ENCODE measurements at regions not wholly inside any gene's neighbourhood (a gene's known extent, or its start where the extent isn't known, plus 50 kb on each side); places are given as distances from the start of the nearest gene placed in this dataset.
"Not testable (repeated sequence)": the region's sequence is repeated elsewhere in the genome, so short reads cannot be mapped to it uniquely, and the experiment has no call there.

DNA sequence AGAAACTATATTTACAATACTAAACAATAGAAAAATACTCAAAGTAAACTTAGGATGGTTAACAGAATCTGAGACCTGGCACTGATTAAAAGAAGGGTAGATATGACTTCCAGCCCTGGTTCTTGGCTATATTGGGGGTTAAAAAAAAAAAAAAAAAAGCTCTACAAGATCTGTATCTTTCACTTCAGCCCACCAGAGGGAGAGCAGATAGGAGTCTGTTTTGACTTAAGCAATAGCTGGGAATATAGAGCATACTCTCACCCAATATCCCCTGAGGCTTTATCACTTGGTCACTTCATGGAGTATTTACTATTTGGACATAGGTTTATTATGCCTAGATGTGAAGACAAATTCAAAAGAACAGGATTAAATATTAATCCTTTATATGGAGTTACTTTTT, 598.9 kb upstream of the LINC00305 start:
- H3K36me3 ChIP-seq (ENCODE audit: insufficient read depth, low read depth, low read length) = no peaks in the 10 kb centered on the region
- peaks cover 6% of the 10 kb centered on the region; the same call in 1 of the 2 replicates for H3K4me1 ChIP-seq (ENCODE audit: insufficient read depth, low read length)
- H3K9ac ChIP-seq (ENCODE audit: low read depth, low read length) = no peak overlapping the region
- H3K27ac ChIP-seq (ENCODE audit: low read length) = no peak overlapping the region
- no peaks in the 10 kb centered on the region for H3K27me3 ChIP-seq (ENCODE audit: insufficient read depth, low read length)
- H3K4me3 ChIP-seq (ENCODE audit: low read length) = no peak overlapping the region
- H3K9me3 ChIP-seq (ENCODE audit: insufficient read depth, low read depth, low read length) = no peaks in the 10 kb centered on the region

GRCh38 chr18:64742898-64743297, 594.0 kb upstream of the LINC00305 start:
- Histone ChIP-seq H3K27ac (ENCODE audit: low read length) (no peak overlapping the region), H3K36me3 (ENCODE audit: insufficient read depth, low read depth, low read length) (no peaks in the 10 kb centered on the region), H3K9ac (ENCODE audit: low read depth, low read length) (no peak overlapping the region), H3K4me3 (ENCODE audit: low read length) (no peak overlapping the region), H3K4me1 (ENCODE audit: insufficient read depth, low read length) (no peaks in the 10 kb centered on the region), H3K9me3 (ENCODE audit: insufficient read depth, low read depth, low read length) (no peaks in the 10 kb centered on the region), H3K27me3 (ENCODE audit: insufficient read depth, low read length) (no peaks in the 10 kb centered on the region)

GRCh38 chr18:64734063-64734462, 585.2 kb upstream of the LINC00305 start:
- no peaks in the 10 kb centered on the region for H3K4me1 ChIP-seq (ENCODE audit: insufficient read depth, low read length)
- H3K9ac ChIP-seq (ENCODE audit: low read depth, low read length) = no peak overlapping the region
- no peaks in the 10 kb centered on the region for H3K27me3 ChIP-seq (ENCODE audit: insufficient read depth, low read length)
- H3K36me3 ChIP-seq (ENCODE audit: insufficient read depth, low read depth, low read length) = no peaks in the 10 kb centered on the region
- H3K9me3 ChIP-seq (ENCODE audit: insufficient read depth, low read depth, low read length) = no peaks in the 10 kb centered on the region
- H3K4me3 ChIP-seq (ENCODE audit: low read length) = no peak overlapping the region
- no peak overlapping the region for H3K27ac ChIP-seq (ENCODE audit: low read length)

DNA sequence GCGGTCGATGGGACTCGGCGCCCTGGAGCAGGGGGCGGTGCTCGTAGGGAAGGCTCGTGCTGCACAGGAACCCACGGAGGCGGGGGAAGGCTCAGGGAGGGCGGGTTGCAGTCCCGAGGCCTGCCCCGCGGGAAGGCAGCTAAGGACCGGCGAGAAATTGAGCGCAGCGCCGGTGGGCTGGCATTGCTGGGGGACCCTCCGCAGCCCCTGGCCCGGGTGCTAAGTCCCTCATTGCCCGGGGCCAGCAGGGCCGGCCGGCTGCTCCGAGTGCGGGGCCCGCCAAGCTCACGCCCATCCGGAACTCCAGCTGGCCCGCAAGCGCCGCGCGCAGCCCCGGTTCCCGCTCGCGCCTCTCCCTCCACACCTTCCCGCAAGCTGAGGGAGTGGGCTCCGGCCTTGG, 576.8 kb upstream of the LINC00305 start:
- not testable (repeated sequence) for H3K36me3 ChIP-seq (ENCODE audit: insufficient read depth, low read depth, low read length); H3K4me3 ChIP-seq (ENCODE audit: low read length); H3K4me1 ChIP-seq (ENCODE audit: insufficient read depth, low read length); H3K9ac ChIP-seq (ENCODE audit: low read depth, low read length); H3K27me3 ChIP-seq (ENCODE audit: insufficient read depth, low read length); H3K9me3 ChIP-seq (ENCODE audit: insufficient read depth, low read depth, low read length); H3K27ac ChIP-seq (ENCODE audit: low read length)

DNA sequence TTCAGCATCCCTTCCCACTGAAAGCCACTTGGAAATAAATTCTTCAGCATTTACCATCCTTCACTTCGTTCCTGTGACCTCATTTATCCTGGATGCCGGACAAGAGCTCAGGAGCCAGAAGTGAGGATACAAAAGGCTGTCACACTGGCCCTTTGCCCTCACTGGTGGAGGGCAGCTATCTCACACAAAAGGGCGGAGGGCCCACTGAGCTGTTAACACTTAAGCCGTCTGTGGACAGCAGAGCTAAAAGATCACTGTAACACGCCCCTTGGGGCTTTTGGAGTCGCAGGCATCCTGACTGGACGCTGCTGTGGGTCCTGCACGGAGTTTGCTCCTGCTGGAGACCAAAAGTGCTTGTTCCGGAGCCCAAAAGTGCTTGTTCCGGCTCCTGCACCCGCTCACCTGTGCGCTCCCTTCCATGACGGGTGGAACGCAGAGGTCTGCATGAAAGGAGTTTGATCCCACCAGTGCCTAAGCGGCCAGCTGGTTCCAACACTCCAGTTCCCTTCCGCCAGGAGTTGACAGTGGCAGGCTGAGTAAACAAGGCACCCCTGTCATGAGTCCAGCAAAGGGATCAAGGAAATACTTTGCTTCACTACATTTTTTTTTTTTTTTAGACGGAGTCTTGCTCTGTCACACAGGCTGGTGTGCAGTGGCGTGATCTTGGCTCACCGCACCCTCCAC, 572.0 kb upstream of the LINC00305 start:
- Histone ChIP-seq H3K36me3 (ENCODE audit: insufficient read depth, low read depth, low read length) (no peaks in the 10 kb centered on the region), H3K4me1 (ENCODE audit: insufficient read depth, low read length) (no peaks in the 10 kb centered on the region), H3K9me3 (ENCODE audit: insufficient read depth, low read depth, low read length) (no peaks in the 10 kb centered on the region), H3K4me3 (ENCODE audit: low read length) (no peak overlapping the region), H3K27me3 (ENCODE audit: insufficient read depth, low read length) (no peaks in the 10 kb centered on the region), H3K9ac (ENCODE audit: low read depth, low read length) (no peak overlapping the region), H3K27ac (ENCODE audit: low read length) (no peak overlapping the region)

DNA sequence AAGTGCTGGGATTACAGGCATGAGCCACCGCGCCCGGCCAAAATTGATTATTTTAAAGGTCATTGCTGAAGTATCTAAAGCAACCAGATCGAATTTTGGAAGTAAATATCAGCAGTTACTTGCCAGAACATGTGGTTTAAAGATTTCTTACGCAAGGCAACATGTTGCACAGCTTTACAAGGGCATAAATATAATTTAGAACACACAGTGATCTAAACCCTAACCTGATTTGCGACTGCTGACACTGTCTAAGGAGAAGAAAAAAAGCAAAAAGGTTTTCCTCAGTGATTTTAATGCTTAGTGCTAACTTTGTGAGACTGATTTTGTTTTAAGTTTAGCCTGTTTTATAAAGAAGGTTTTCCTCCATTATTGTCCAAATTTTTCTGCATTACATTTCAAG, 569.9 kb upstream of the LINC00305 start:
- H3K4me3 ChIP-seq (ENCODE audit: low read length) = no peak overlapping the region
- H3K9me3 ChIP-seq (ENCODE audit: insufficient read depth, low read depth, low read length) = no peaks in the 10 kb centered on the region
- no peaks in the 10 kb centered on the region for H3K36me3 ChIP-seq (ENCODE audit: insufficient read depth, low read depth, low read length)
- no peak overlapping the region for H3K27ac ChIP-seq (ENCODE audit: low read length)
- H3K27me3 ChIP-seq (ENCODE audit: insufficient read depth, low read length) = no peaks in the 10 kb centered on the region
- H3K4me1 ChIP-seq (ENCODE audit: insufficient read depth, low read length) = peaks cover 2% of the 10 kb centered on the region; the same call in 1 of the 2 replicates
- no peak overlapping the region for H3K9ac ChIP-seq (ENCODE audit: low read depth, low read length)

- Histone ChIP-seq H3K4me3 (ENCODE audit: low read length) (no peak overlapping the region), H3K9me3 (ENCODE audit: insufficient read depth, low read depth, low read length) (no peaks in the 10 kb centered on the region), H3K9ac (ENCODE audit: low read depth, low read length) (no peak overlapping the region), H3K36me3 (ENCODE audit: insufficient read depth, low read depth, low read length) (no peaks in the 10 kb centered on the region), H3K4me1 (ENCODE audit: insufficient read depth, low read length) (peaks cover 5% of the 10 kb centered on the region; the same call in 1 of the 2 replicates), H3K27ac (ENCODE audit: low read length) (no peak overlapping the region), H3K27me3 (ENCODE audit: insufficient read depth, low read length) (no peaks in the 10 kb centered on the region)
Observed at GRCh38 chr18:64717026-64717425, 568.1 kb upstream of the LINC00305 start.

DNA sequence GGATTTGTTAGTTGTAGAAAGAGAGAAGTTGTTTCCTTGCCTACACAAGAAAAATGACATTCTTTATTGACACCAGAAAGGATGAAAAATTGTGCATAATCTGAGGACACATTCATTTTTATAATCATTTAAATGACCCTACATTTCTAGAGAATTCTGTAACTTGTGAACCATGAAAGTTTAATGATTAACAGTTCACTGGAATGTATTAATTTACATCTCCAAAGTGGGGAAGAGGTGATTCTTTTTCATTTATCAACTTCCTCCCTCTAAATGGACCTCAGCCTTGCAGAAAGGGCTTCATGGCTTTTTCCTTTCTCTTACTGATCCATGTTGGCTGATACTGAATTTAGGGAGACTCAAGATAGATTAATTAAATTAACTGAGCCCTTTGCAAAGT, 565.2 kb upstream of the LINC00305 start:
- H3K4me3 ChIP-seq (ENCODE audit: low read length) = no peak overlapping the region
- H3K9ac ChIP-seq (ENCODE audit: low read depth, low read length) = no peak overlapping the region
- H3K4me1 ChIP-seq (ENCODE audit: insufficient read depth, low read length) = peaks cover 5% of the 10 kb centered on the region; the same call in 1 of the 2 replicates
- no peaks in the 10 kb centered on the region for H3K9me3 ChIP-seq (ENCODE audit: insufficient read depth, low read depth, low read length)
- H3K27ac ChIP-seq (ENCODE audit: low read length) = no peak overlapping the region
- H3K27me3 ChIP-seq (ENCODE audit: insufficient read depth, low read length) = no peaks in the 10 kb centered on the region
- no peaks in the 10 kb centered on the region for H3K36me3 ChIP-seq (ENCODE audit: insufficient read depth, low read depth, low read length)

- no peaks in the 10 kb centered on the region for H3K36me3 ChIP-seq (ENCODE audit: insufficient read depth, low read depth, low read length)
- H3K27ac ChIP-seq (ENCODE audit: low read length) = no peak overlapping the region
- no peak overlapping the region for H3K4me3 ChIP-seq (ENCODE audit: low read length)
- peaks cover 5% of the 10 kb centered on the region; the same call in 1 of the 2 replicates for H3K4me1 ChIP-seq (ENCODE audit: insufficient read depth, low read length)
- no peaks in the 10 kb centered on the region for H3K9me3 ChIP-seq (ENCODE audit: insufficient read depth, low read depth, low read length)
- no peak overlapping the region for H3K9ac ChIP-seq (ENCODE audit: low read depth, low read length)
- no peaks in the 10 kb centered on the region for H3K27me3 ChIP-seq (ENCODE audit: insufficient read depth, low read length)
Observed at GRCh38 chr18:64713284-64713683, 564.4 kb upstream of the LINC00305 start.

- H3K4me3 ChIP-seq (ENCODE audit: low read length) = no peak overlapping the region
- H3K4me1 ChIP-seq (ENCODE audit: insufficient read depth, low read length) = peaks cover 5% of the 10 kb centered on the region; the same call in 1 of the 2 replicates
- H3K27me3 ChIP-seq (ENCODE audit: insufficient read depth, low read length) = no peaks in the 10 kb centered on the region
- H3K36me3 ChIP-seq (ENCODE audit: insufficient read depth, low read depth, low read length) = no peaks in the 10 kb centered on the region
- no peaks in the 10 kb centered on the region for H3K9me3 ChIP-seq (ENCODE audit: insufficient read depth, low read depth, low read length)
- H3K27ac ChIP-seq (ENCODE audit: low read length) = no peak overlapping the region
- H3K9ac ChIP-seq (ENCODE audit: low read depth, low read length) = no peak overlapping the region
Observed at GRCh38 chr18:64712035-64712434, 563.1 kb upstream of the LINC00305 start.

DNA sequence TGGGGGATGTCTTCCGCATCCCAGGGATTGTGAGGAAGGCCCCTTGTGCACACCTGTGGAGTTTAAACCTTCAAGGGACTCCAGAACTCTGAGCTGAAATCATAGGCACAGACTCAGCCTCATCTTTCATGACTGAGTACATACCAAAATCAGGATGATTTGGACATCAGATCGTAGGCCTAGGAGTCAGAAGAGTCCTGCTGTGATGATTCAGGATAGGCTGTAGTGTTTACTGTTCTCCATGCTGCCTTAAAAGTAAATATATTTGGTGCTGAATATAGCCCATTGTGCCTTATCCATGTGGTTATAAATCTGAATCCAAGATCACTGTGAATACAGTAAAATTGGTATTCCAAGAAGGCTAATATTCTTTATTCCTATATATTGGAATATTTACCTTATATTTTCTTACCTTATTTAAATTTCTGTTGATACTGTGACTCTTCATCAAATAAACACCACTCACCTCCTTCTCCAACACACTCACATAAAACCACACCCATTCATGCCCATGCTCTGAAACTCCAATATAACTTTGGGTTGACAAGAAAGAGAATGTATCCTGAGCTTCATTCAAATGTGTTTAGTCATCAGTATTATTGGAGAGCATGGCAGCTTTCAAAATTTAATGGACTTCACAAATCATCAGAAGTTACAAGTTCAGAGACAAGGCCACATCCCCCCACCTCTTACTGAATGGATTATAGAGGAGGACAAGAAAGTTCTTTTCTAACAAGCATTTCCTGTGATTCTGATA, 561.4 kb upstream of the LINC00305 start:
- Histone ChIP-seq H3K4me1 (ENCODE audit: insufficient read depth, low read length) (peaks cover 5% of the 10 kb centered on the region; the same call in 1 of the 2 replicates), H3K9me3 (ENCODE audit: insufficient read depth, low read depth, low read length) (no peaks in the 10 kb centered on the region), H3K27me3 (ENCODE audit: insufficient read depth, low read length) (no peaks in the 10 kb centered on the region), H3K27ac (ENCODE audit: low read length) (no peak overlapping the region), H3K9ac (ENCODE audit: low read depth, low read length) (no peak overlapping the region), H3K4me3 (ENCODE audit: low read length) (no peak overlapping the region), H3K36me3 (ENCODE audit: insufficient read depth, low read depth, low read length) (no peaks in the 10 kb centered on the region)

GRCh38 chr18:64707052-64707451, 558.2 kb upstream of the LINC00305 start:
- H3K4me1 ChIP-seq (ENCODE audit: insufficient read depth, low read length) = no peaks in the 10 kb centered on the region

More at GRCh38 chr18:64707052-64707451, 558.2 kb upstream of the LINC00305 start:
- Histone ChIP-seq H3K27me3 (ENCODE audit: insufficient read depth, low read length) (no peaks in the 10 kb centered on the region), H3K4me3 (ENCODE audit: low read length) (no peak overlapping the region), H3K9ac (ENCODE audit: low read depth, low read length) (no peak overlapping the region), H3K27ac (ENCODE audit: low read length) (no peak overlapping the region), H3K9me3 (ENCODE audit: insufficient read depth, low read depth, low read length) (no peaks in the 10 kb centered on the region), H3K36me3 (ENCODE audit: insufficient read depth, low read depth, low read length) (no peaks in the 10 kb centered on the region)
